ENCODE measurements at regions not wholly inside any gene's neighbourhood (a gene's known extent, or its start where the extent isn't known, plus 50 kb on each side); places are given as distances from the start of the nearest gene placed in this dataset.

DNA sequence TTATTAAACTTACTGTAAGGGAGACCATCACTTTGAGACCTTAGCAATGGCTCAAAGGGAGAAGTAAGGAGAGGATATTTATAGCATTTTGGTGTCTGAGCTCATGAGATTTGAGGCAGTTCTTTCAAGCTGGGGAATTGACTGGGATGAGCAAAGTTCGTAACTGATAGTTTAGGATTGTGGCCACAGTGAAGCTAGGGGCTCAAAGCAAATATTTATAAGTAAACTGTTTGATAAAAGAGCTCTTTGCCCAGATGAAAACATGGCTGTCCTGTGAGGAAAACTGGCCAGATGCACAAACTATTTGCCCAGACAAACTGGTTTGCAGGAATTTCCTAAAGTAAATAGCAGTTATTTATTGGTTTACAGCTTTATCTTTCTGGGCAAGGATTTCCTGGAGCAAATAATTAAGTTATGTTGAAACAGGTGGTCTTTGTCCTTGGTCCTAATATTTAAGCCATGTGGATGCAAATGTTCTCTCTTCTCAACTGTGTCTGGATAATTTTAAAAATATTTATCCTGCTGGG lies 59.7 kb upstream of the TMTC4 start:
- no peak overlapping the region for H3K4me2 ChIP-seq (ENCODE audit: low read length)
- no peak for TF ChIP-seq EZH2phosphoT487 (IDR thresholded peaks at IDR 0.05; ENCODE audit: borderline replicate concordance, low read depth, low read length)
- TF ChIP-seq, protein P1, sequence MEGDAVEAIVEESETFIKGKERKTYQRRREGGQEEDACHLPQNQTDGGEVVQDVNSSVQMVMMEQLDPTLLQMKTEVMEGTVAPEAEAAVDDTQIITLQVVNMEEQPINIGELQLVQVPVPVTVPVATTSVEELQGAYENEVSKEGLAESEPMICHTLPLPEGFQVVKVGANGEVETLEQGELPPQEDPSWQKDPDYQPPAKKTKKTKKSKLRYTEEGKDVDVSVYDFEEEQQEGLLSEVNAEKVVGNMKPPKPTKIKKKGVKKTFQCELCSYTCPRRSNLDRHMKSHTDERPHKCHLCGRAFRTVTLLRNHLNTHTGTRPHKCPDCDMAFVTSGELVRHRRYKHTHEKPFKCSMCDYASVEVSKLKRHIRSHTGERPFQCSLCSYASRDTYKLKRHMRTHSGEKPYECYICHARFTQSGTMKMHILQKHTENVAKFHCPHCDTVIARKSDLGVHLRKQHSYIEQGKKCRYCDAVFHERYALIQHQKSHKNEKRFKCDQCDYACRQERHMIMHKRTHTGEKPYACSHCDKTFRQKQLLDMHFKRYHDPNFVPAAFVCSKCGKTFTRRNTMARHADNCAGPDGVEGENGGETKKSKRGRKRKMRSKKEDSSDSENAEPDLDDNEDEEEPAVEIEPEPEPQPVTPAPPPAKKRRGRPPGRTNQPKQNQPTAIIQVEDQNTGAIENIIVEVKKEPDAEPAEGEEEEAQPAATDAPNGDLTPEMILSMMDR (conservative IDR thresholded peaks at IDR 0.05; ENCODE audit: low read length), result no peak
- DNase-seq (ENCODE audit: low spot score), result no peak
- no peaks in the 10 kb centered on the region for H4K20me1 ChIP-seq (ENCODE audit: insufficient read depth, low read length)
- POLR2A ChIA-PET, result interaction anchor here (0.7 kb wide), 1 partner anchor 10 kb away, joined by 3 read pairs; no protein-coding TSS in a partner anchor
- no peaks in the 10 kb centered on the region for H3K4me1 ChIP-seq (ENCODE audit: insufficient read depth, low read length, poor library complexity, severe bottlenecking)
- no peaks in the 10 kb centered on the region for H3K9me2 ChIP-seq (ENCODE audit: insufficient read depth, low read length)
- no TSS peak for BruUV-seq (replicated peaks)
- CTCF ChIA-PET (ENCODE audit: unreplicated experiment), result no interaction called here
- no peak overlapping the region for H2AFZ ChIP-seq (ENCODE audit: low read length)
- H3K79me2 ChIP-seq (ENCODE audit: insufficient read depth, low read depth, low read length), result no peaks in the 10 kb centered on the region
- no peaks in the 10 kb centered on the region for H3K36me3 ChIP-seq (ENCODE audit: insufficient read depth, low read length)
- H3K9me3 ChIP-seq (ENCODE audit: low read length), result no peaks in the 10 kb centered on the region
- intact Hi-C loops (cut with micrococcal nuclease; ENCODE audit: unreplicated experiment), result no loop called here
- no peak overlapping the region for H3K27ac ChIP-seq (ENCODE audit: low read depth, low read length, poor library complexity, severe bottlenecking)
- H3K4me3 ChIP-seq (ENCODE audit: low read depth, low read length, poor library complexity, severe bottlenecking), result no peak overlapping the region

DNA sequence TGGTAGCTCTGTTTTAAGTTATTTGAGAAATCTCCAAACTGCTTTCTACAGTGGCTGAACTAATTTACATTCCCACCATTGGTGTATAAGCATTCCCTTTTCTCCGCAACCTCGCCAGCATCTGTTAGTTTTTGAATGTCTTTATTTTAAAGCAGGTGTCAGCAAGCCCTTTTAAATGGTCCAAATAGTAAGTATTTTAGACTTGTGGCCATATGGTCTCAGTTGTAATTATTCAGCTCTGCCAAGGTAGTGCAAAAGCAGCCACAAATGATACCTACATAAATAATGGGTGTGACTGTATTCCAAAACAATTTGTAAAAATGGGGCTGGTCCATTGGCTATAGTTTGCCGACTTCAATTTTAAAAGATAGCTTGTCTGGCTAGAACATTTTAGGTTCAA lies 58.7 kb upstream of the TMTC4 start:
- intact Hi-C loops (cut with micrococcal nuclease; ENCODE audit: unreplicated experiment), result no loop called here
- no TSS peak for BruUV-seq (replicated peaks)
- no peak overlapping the region for H3K4me2 ChIP-seq (ENCODE audit: low read length)
- TF ChIP-seq, protein P1 (conservative IDR thresholded peaks at IDR 0.05; ENCODE audit: low read length), result no peak
- TF ChIP-seq EZH2phosphoT487 (IDR thresholded peaks at IDR 0.05; ENCODE audit: borderline replicate concordance, low read depth, low read length), result no peak
- H3K4me3 ChIP-seq (ENCODE audit: low read depth, low read length, poor library complexity, severe bottlenecking), result no peak overlapping the region
- H4K20me1 ChIP-seq (ENCODE audit: insufficient read depth, low read length), result no peaks in the 10 kb centered on the region
- no peaks in the 10 kb centered on the region for H3K4me1 ChIP-seq (ENCODE audit: insufficient read depth, low read length, poor library complexity, severe bottlenecking)
- H3K36me3 ChIP-seq (ENCODE audit: insufficient read depth, low read length), result no peaks in the 10 kb centered on the region
- POLR2A ChIA-PET, result interaction anchor here (0.7 kb wide), 2 partner anchors 193 to 649 kb away, joined by 3 read pairs; no protein-coding TSS in a partner anchor
- DNase-seq (ENCODE audit: low spot score), result no peak
- no peaks in the 10 kb centered on the region for H3K9me3 ChIP-seq (ENCODE audit: low read length)
- CTCF ChIA-PET (ENCODE audit: unreplicated experiment), result no interaction called here
- H3K79me2 ChIP-seq (ENCODE audit: insufficient read depth, low read depth, low read length), result no peaks in the 10 kb centered on the region
- H3K27ac ChIP-seq (ENCODE audit: low read depth, low read length, poor library complexity, severe bottlenecking), result no peak overlapping the region
- H2AFZ ChIP-seq (ENCODE audit: low read length), result no peak overlapping the region
- H3K9me2 ChIP-seq (ENCODE audit: insufficient read depth, low read length), result no peaks in the 10 kb centered on the region

GRCh38 chr13:100728201-100728600 lies 53.6 kb upstream of the TMTC4 start:
- Histone ChIP-seq H3K9me2 (ENCODE audit: insufficient read depth, low read length) (no peaks in the 10 kb centered on the region), H3K79me2 (ENCODE audit: insufficient read depth, low read depth, low read length) (no peaks in the 10 kb centered on the region), H3K4me1 (ENCODE audit: insufficient read depth, low read length, poor library complexity, severe bottlenecking) (no peaks in the 10 kb centered on the region), H3K27ac (ENCODE audit: low read depth, low read length, poor library complexity, severe bottlenecking) (no peak overlapping the region), H3K9me3 (ENCODE audit: low read length) (no peaks in the 10 kb centered on the region), H3K4me3 (ENCODE audit: low read depth, low read length, poor library complexity, severe bottlenecking) (no peak overlapping the region), H4K20me1 (ENCODE audit: insufficient read depth, low read length) (no peaks in the 10 kb centered on the region), H2AFZ (ENCODE audit: low read length) (no peak overlapping the region), H3K4me2 (ENCODE audit: low read length) (no peak overlapping the region), H3K36me3 (ENCODE audit: insufficient read depth, low read length) (no peaks in the 10 kb centered on the region)
- ChIA-PET POLR2A (no interaction called here), CTCF (ENCODE audit: unreplicated experiment) (no interaction called here)
- no peak for DNase-seq (ENCODE audit: low spot score)
- TF ChIP-seq EZH2phosphoT487 (IDR thresholded peaks at IDR 0.05; ENCODE audit: borderline replicate concordance, low read depth, low read length), result no peak
- TF ChIP-seq, protein P1 (conservative IDR thresholded peaks at IDR 0.05; ENCODE audit: low read length), result no peak
- intact Hi-C loops (cut with micrococcal nuclease; ENCODE audit: unreplicated experiment), result no loop called here
- no TSS peak for BruUV-seq (replicated peaks)

All from OCI-LY7 (cell line).